HUES64 (cell line): ENCODE measurements at regions not wholly inside any gene's neighbourhood (a gene's known extent, or its start where the extent isn't known, plus 50 kb on each side); places are given as distances from the start of the nearest gene placed in this dataset.

Experiments used
- H3K27ac ChIP-seq: 2 replicates; pipeline ENCODE4 v1.7.0; 2013; ENCODE audit warnings: low read depth, low read length, inconsistent platforms
- H3K27me3 ChIP-seq: 2 replicates; pipeline ENCODE4 v1.6.1; 2013; ENCODE audit warnings: mild to moderate bottlenecking, low read length; ENCODE audit not compliant: insufficient read depth
- H3K36me3 ChIP-seq: 2 replicates; pipeline ENCODE4 v1.6.1; 2013; ENCODE audit warnings: mild to moderate bottlenecking, low read length; ENCODE audit not compliant: insufficient read depth
- H3K4me1 ChIP-seq: 2 replicates; pipeline ENCODE4 v1.6.1; 2013; ENCODE audit warnings: mild to moderate bottlenecking, low read length, moderate library complexity; ENCODE audit not compliant: insufficient read depth
- H3K4me3 ChIP-seq: 2 replicates; pipeline ENCODE4 v1.5.1; 2013; ENCODE audit warnings: mild to moderate bottlenecking, low read length, moderate library complexity
- H3K9ac ChIP-seq: 2 replicates; pipeline ENCODE4 v1.6.1; 2013; ENCODE audit warnings: mild to moderate bottlenecking, low read depth, low read length
- H3K9me3 ChIP-seq: 2 replicates; pipeline ENCODE4 v1.6.1; 2013; ENCODE audit warnings: low read depth, low read length; ENCODE audit not compliant: insufficient read depth
- WGBS: fragments of 150-250, 120-280 bp; methylation state at CpG from one replicate; pipeline ENCODE4 v1.1.7; 2013; ENCODE audit warnings: missing lambda C conversion rate; 5-methylcytosine and 5-hydroxymethylcytosine counted together

GRCh38 chr5:89071101-89071940 lies 188.3 kb upstream of the MEF2C start:
- Histone ChIP-seq H3K36me3 (no peaks in the 10 kb centered on the region), H3K9me3 (no peaks in the 10 kb centered on the region), H3K4me1 (no peaks in the 10 kb centered on the region), H3K27ac (no peak overlapping the region), H3K27me3 (no peaks in the 10 kb centered on the region), H3K4me3 (no peak overlapping the region), H3K9ac (no peak overlapping the region)
- WGBS = 95% methylated on average over 4 of the region's 4 CpGs

- no peak overlapping the region for H3K4me3 ChIP-seq
- H3K36me3 ChIP-seq = no peaks in the 10 kb centered on the region
- no peaks in the 10 kb centered on the region for H3K27me3 ChIP-seq
- no peaks in the 10 kb centered on the region for H3K9me3 ChIP-seq
- H3K27ac ChIP-seq = no peak overlapping the region
- 0 out of 2 replicates have a peak, but pooled peaks cover 3% of the 10 kb centered on the region for H3K4me1 ChIP-seq
- 87% methylated on average over 2 of the region's 2 CpGs for WGBS
- no peak overlapping the region for H3K9ac ChIP-seq
Measured at GRCh38 chr5:89069591-89069990, 186.6 kb upstream of the MEF2C start.

DNA sequence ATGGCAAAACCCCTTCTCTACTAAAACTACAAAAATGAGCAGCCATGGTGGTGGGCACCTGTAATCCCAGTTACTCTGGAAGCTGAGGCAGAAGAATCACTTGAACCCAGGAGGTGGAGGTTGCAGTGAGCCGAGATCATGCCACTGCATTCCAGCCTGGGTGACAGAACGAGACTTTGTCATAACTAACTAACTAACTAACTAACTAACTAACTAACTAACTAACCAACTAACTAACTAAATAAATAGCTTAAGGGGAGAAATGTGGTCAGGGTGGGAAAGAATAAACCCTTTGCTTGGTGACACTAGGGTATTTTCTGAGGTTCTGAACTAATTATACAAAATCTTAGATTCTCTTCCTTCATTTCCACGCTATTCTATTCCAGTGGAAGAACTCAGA lies 184.4 kb upstream of the MEF2C start:
- 0 out of 2 replicates have a peak, but pooled peaks cover 3% of the 10 kb centered on the region for H3K4me1 ChIP-seq
- H3K9ac ChIP-seq = no peak overlapping the region
- WGBS = 99% methylated on average over 2 of the region's 3 CpGs
- no peaks in the 10 kb centered on the region for H3K27me3 ChIP-seq
- no peak overlapping the region for H3K4me3 ChIP-seq
- no peak overlapping the region for H3K27ac ChIP-seq
- no peaks in the 10 kb centered on the region for H3K9me3 ChIP-seq
- H3K36me3 ChIP-seq = no peaks in the 10 kb centered on the region

GRCh38 chr5:89065919-89066318 lies 182.9 kb upstream of the MEF2C start:
- Histone ChIP-seq H3K27me3 (no peaks in the 10 kb centered on the region), H3K36me3 (no peaks in the 10 kb centered on the region), H3K27ac (no peak overlapping the region), H3K4me1 (0 out of 2 replicates have a peak, but pooled peaks cover 3% of the 10 kb centered on the region), H3K4me3 (no peak overlapping the region), H3K9ac (no peak overlapping the region), H3K9me3 (no peaks in the 10 kb centered on the region)
- WGBS = 88% methylated on average over 3 of the region's 3 CpGs

- Histone ChIP-seq H3K4me3 (no peak overlapping the region), H3K4me1 (0 out of 2 replicates have a peak, but pooled peaks cover 3% of the 10 kb centered on the region), H3K9me3 (no peaks in the 10 kb centered on the region), H3K27ac (no peak overlapping the region), H3K27me3 (no peaks in the 10 kb centered on the region), H3K9ac (no peak overlapping the region), H3K36me3 (no peaks in the 10 kb centered on the region)
- 91% methylated on average over 4 of the region's 4 CpGs for WGBS
Measured at GRCh38 chr5:89064736-89065135, 181.8 kb upstream of the MEF2C start.

- no peak overlapping the region for H3K27ac ChIP-seq
- H3K4me3 ChIP-seq = no peak overlapping the region
- WGBS = no CpG with 5 or more reads among the region's 1 CpG
- no peak overlapping the region for H3K9ac ChIP-seq
- H3K9me3 ChIP-seq = no peaks in the 10 kb centered on the region
- H3K36me3 ChIP-seq = no peaks in the 10 kb centered on the region
- no peaks in the 10 kb centered on the region for H3K27me3 ChIP-seq
- 0 out of 2 replicates have a peak, but pooled peaks cover 3% of the 10 kb centered on the region for H3K4me1 ChIP-seq
Measured at GRCh38 chr5:89064054-89064453, 181.1 kb upstream of the MEF2C start.

DNA sequence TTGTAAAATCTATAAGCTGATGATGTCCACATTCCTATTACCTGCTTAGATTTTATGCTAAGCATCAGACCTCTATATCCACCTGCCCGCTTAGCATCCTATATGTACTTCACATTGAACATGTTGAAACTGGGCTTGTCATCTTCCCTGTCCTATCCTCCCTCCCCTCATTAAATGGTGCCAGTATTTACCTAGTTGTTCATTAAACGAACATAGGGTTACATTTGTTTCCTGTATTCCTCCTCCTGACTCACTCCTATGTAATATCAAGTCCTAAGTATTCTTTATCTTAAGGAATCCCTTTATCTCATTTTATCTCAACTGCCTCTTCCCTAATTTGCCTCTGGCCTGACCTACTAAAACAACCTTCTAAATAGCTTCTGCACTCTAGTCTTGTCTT lies 177.8 kb upstream of the MEF2C start:
- no peaks in the 10 kb centered on the region for H3K9me3 ChIP-seq

GRCh38 chr5:89059274-89059673 lies 176.3 kb upstream of the MEF2C start:
- Histone ChIP-seq H3K9ac (no peak overlapping the region), H3K4me3 (no peak overlapping the region), H3K36me3 (no peaks in the 10 kb centered on the region), H3K27me3 (no peaks in the 10 kb centered on the region), H3K9me3 (no peaks in the 10 kb centered on the region), H3K4me1 (no peaks in the 10 kb centered on the region), H3K27ac (no peak overlapping the region)
- no CpG with 5 or more reads among the region's 1 CpG for WGBS

More for the DNA sequence above, 177.8 kb upstream of the MEF2C start:
- no peak overlapping the region for H3K4me3 ChIP-seq
- H3K27ac ChIP-seq = no peak overlapping the region
- H3K27me3 ChIP-seq = no peaks in the 10 kb centered on the region
- H3K36me3 ChIP-seq = no peaks in the 10 kb centered on the region
- WGBS = 90% methylated on average over 2 of the region's 2 CpGs
- H3K9ac ChIP-seq = no peak overlapping the region
- no peaks in the 10 kb centered on the region for H3K4me1 ChIP-seq

GRCh38 chr5:89055695-89056085 lies 172.7 kb upstream of the MEF2C start:
- WGBS = 93% methylated on average over 3 of the region's 3 CpGs
- no peaks in the 10 kb centered on the region for H3K36me3 ChIP-seq
- no peak overlapping the region for H3K4me3 ChIP-seq
- no peaks in the 10 kb centered on the region for H3K9me3 ChIP-seq
- no peaks in the 10 kb centered on the region for H3K27me3 ChIP-seq
- H3K4me1 ChIP-seq = no peaks in the 10 kb centered on the region
- no peak overlapping the region for H3K27ac ChIP-seq
- no peak overlapping the region for H3K9ac ChIP-seq

DNA sequence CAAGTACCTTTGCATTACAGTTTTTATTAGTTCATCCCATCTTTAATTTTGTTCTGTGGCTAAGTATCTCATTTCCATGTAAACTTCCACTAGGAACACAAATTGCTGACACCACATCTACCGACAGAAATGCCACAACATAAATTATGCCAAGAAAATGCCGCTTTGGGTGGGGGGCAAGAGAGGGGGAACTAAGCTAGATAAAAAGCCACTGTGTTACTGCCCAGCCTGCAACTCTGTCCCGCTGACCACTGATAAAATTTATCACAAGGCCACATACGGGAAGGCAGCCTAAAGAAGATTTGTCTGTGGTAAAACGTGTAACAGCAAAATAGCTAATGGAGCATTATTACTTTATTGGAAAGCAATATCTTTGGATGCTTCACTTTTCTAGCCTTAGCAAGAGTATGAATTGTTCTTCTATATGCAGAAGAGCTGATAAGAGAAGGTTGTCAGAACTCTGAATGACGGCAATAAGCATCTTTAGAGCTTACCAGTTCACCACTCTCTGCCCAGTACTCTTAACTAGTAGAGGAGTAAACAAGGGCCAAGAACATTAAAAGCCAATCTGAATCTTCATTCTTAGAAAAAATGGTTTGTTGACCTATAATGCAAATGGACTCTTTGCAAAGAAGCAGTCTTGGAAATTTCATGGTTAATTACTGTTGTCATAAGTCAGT lies 172.2 kb upstream of the MEF2C start:
- H3K27me3 ChIP-seq = no peaks in the 10 kb centered on the region
- H3K9ac ChIP-seq = no peak overlapping the region
- H3K4me3 ChIP-seq = no peak overlapping the region
- WGBS = 94% methylated on average over 5 of the region's 6 CpGs
- H3K9me3 ChIP-seq = 0 out of 2 replicates have a peak, but pooled peaks cover 2% of the 10 kb centered on the region
- no peaks in the 10 kb centered on the region for H3K4me1 ChIP-seq
- no peaks in the 10 kb centered on the region for H3K36me3 ChIP-seq
- H3K27ac ChIP-seq = no peak overlapping the region

GRCh38 chr5:89053547-89053946 lies 170.6 kb upstream of the MEF2C start:
- H3K9me3 ChIP-seq = peaks cover 12% of the 10 kb centered on the region; the same call in 1 of the 2 replicates
- H3K27me3 ChIP-seq = no peaks in the 10 kb centered on the region
- H3K9ac ChIP-seq = no peak overlapping the region
- H3K4me3 ChIP-seq = no peak overlapping the region
- no peaks in the 10 kb centered on the region for H3K4me1 ChIP-seq
- no peaks in the 10 kb centered on the region for H3K36me3 ChIP-seq
- H3K27ac ChIP-seq = no peak overlapping the region
- WGBS = 84% methylated on average over 4 of the region's 4 CpGs
